ENCODE measurements at regions not wholly inside any gene's neighbourhood (a gene's known extent, or its start where the extent isn't known, plus 50 kb on each side); places are given as distances from the start of the nearest gene placed in this dataset.

DNA sequence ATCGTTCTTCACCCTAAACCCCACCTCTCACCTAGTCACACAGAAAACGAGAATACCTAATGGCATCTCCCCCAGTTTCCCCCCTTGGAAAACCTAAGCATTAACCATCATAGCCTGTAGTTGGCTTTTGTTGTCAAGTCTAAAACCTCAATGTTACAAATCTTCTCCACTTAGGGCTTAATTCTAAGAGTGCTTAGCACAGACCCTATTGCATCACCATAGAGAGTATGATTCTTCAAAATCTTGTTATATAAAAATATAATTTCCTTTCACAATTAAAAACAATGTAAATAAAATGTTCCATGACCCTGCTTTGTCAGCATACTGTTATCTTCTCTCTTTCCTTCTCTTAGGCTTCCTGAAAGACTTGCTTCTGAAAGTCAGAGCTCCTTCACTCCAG is 263.2 kb upstream of the RGS18 start:
- no peak for DNase-seq (ENCODE audit: extremely low spot score)
- ChIA-PET POLR2A (no interaction called here), CTCF (no interaction called here)
- no peak for TF ChIP-seq BHLHE40 (IDR thresholded peaks at IDR 0.05; ENCODE audit: borderline replicate concordance)
- TF ChIP-seq SUZ12 (IDR thresholded peaks at IDR 0.05), result no peak
- TF ChIP-seq ARNT (IDR thresholded peaks at IDR 0.05), result no peak
- no peak for TF ChIP-seq FOXM1 (IDR thresholded peaks at IDR 0.05; ENCODE audit: borderline replicate concordance)
- no peak for TF ChIP-seq ZNF384 (IDR thresholded peaks at IDR 0.05)
- TF ChIP-seq, protein P1, sequence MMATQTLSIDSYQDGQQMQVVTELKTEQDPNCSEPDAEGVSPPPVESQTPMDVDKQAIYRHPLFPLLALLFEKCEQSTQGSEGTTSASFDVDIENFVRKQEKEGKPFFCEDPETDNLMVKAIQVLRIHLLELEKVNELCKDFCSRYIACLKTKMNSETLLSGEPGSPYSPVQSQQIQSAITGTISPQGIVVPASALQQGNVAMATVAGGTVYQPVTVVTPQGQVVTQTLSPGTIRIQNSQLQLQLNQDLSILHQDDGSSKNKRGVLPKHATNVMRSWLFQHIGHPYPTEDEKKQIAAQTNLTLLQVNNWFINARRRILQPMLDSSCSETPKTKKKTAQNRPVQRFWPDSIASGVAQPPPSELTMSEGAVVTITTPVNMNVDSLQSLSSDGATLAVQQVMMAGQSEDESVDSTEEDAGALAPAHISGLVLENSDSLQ (IDR thresholded peaks at IDR 0.05), result no peak
- no peak for TF ChIP-seq TARDBP (IDR thresholded peaks at IDR 0.05)
- no peak for TF ChIP-seq L3MBTL2 (conservative IDR thresholded peaks at IDR 0.05)
- TF ChIP-seq FOXA1 (IDR thresholded peaks at IDR 0.05), result no peak
- no peak for TF ChIP-seq SP1 (IDR thresholded peaks at IDR 0.05)
- no peak for TF ChIP-seq NFRKB (IDR thresholded peaks at IDR 0.05)
- TF ChIP-seq HDGF (IDR thresholded peaks at IDR 0.05; ENCODE audit: borderline replicate concordance), result no peak
- TF ChIP-seq FOXK2 (IDR thresholded peaks at IDR 0.05), result no peak
- no peak for TF ChIP-seq CTBP1 (IDR thresholded peaks at IDR 0.05; ENCODE audit: borderline replicate concordance)
- TF ChIP-seq LEF1 (IDR thresholded peaks at IDR 0.05; ENCODE audit: borderline replicate concordance), result no peak
- TF ChIP-seq ELF4 (IDR thresholded peaks at IDR 0.05), result no peak

DNA sequence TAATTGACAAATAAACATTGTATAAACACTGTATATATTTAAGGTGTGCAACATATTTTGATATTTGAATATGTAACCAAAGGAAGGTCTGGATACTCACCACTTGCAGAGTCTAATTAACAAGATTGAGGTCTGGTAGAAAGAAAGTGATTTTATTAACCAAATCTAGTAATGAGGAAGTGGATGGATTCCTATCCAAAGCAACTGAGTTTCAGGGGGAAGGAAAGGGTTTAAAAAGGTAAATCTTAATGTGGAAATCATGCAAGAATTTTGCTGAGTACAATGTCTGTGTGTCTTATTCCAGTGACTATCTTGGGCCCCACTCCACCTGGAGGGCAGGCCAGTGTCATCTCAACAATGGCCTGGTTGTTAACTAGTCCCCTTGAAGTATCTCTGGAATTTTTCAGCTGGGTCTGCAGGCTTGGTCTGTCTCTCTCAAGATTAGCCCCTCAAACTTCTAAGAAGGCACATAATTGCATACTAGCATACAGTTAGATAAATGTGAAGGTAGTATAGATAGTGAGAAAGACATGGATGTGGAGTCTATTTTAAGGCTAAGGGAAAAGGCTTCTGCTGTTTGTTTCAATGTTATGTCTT is 262.7 kb upstream of the RGS18 start:
- TF ChIP-seq ZNF384 (IDR thresholded peaks at IDR 0.05) (no peak), LEF1 (IDR thresholded peaks at IDR 0.05; ENCODE audit: borderline replicate concordance) (no peak), FOXK2 (IDR thresholded peaks at IDR 0.05) (no peak), SP1 (IDR thresholded peaks at IDR 0.05) (no peak), FOXM1 (IDR thresholded peaks at IDR 0.05; ENCODE audit: borderline replicate concordance) (no peak), HDGF (IDR thresholded peaks at IDR 0.05; ENCODE audit: borderline replicate concordance) (no peak), FOXA1 (IDR thresholded peaks at IDR 0.05) (no peak), SUZ12 (IDR thresholded peaks at IDR 0.05) (no peak), L3MBTL2 (conservative IDR thresholded peaks at IDR 0.05) (no peak), ELF4 (IDR thresholded peaks at IDR 0.05) (no peak), TARDBP (IDR thresholded peaks at IDR 0.05) (no peak), NFRKB (IDR thresholded peaks at IDR 0.05) (no peak), CTBP1 (IDR thresholded peaks at IDR 0.05; ENCODE audit: borderline replicate concordance) (no peak)
- TF ChIP-seq, protein P1 (IDR thresholded peaks at IDR 0.05), result no peak
- CTCF ChIA-PET, result no interaction called here
- POLR2A ChIA-PET, result no interaction called here
- no peak for DNase-seq (ENCODE audit: extremely low spot score)

DNA sequence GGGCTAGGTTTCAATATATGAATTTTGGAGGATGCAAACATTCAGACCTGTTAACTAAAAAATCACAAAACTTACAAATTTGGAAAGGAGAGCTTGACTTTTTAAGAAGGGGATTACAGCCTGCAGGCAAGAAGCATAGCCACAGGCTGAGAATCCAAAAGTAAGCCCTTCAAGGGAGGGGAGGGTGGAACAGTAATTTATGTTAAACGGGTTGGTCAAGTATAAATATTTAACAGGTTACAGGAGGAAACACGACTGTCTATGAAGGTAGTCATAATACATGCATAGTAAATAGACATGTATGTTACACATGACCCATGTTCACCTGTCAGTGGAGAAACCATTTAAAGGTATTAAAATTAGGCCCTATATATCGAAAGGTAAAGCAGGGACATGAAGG is 261.1 kb upstream of the RGS18 start:
- TF ChIP-seq LEF1 (IDR thresholded peaks at IDR 0.05; ENCODE audit: borderline replicate concordance), result no peak
- TF ChIP-seq HDGF (IDR thresholded peaks at IDR 0.05; ENCODE audit: borderline replicate concordance), result no peak
- no peak for TF ChIP-seq BHLHE40 (IDR thresholded peaks at IDR 0.05; ENCODE audit: borderline replicate concordance)
- TF ChIP-seq CTBP1 (IDR thresholded peaks at IDR 0.05; ENCODE audit: borderline replicate concordance), result no peak
- TF ChIP-seq NFRKB (IDR thresholded peaks at IDR 0.05), result no peak
- no peak for TF ChIP-seq FOXM1 (IDR thresholded peaks at IDR 0.05; ENCODE audit: borderline replicate concordance)
- TF ChIP-seq, protein P1 (IDR thresholded peaks at IDR 0.05), result no peak
- no peak for TF ChIP-seq SP1 (IDR thresholded peaks at IDR 0.05)
- TF ChIP-seq ZNF384 (IDR thresholded peaks at IDR 0.05), result no peak
- TF ChIP-seq L3MBTL2 (conservative IDR thresholded peaks at IDR 0.05), result no peak
- CTCF ChIA-PET, result no interaction called here
- POLR2A ChIA-PET, result no interaction called here
- no peak for DNase-seq (ENCODE audit: extremely low spot score)

DNA sequence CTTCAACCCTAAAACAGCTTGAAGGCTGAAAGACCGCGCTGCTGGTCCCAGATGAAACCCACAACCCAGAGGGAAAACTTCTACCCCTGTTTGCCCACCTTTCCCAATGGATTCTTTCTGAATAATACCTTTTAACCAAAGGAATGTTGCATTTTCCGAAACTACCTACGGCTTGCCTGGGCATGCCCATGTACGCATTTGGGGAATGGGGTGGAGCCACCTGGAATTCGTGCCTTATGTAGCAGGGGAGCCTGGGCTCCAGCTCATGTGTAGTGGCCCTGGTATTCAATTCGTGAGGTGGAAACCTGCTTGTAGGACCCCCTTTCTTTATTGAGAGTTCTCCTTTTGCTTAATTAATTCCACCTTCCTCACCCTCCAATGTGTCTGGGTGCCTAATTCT is 256.6 kb upstream of the RGS18 start:
- ChIA-PET POLR2A (no interaction called here), CTCF (interaction anchor here (0.6 kb wide), 1 partner anchor 315 kb away, joined by 3 read pairs; no protein-coding TSS in a partner anchor)
- no peak for DNase-seq (ENCODE audit: extremely low spot score)
- no peak for TF ChIP-seq CTBP1 (IDR thresholded peaks at IDR 0.05; ENCODE audit: borderline replicate concordance)
- TF ChIP-seq HDGF (IDR thresholded peaks at IDR 0.05; ENCODE audit: borderline replicate concordance), result no peak
- no peak for TF ChIP-seq FOXK2 (IDR thresholded peaks at IDR 0.05)
- TF ChIP-seq FOXA1 (IDR thresholded peaks at IDR 0.05), result no peak
- no peak for TF ChIP-seq L3MBTL2 (conservative IDR thresholded peaks at IDR 0.05)
- TF ChIP-seq ARNT (IDR thresholded peaks at IDR 0.05), result no peak
- no peak for TF ChIP-seq ELF4 (IDR thresholded peaks at IDR 0.05)
- no peak for TF ChIP-seq SUZ12 (IDR thresholded peaks at IDR 0.05)
- TF ChIP-seq SP1 (IDR thresholded peaks at IDR 0.05), result no peak

DNA sequence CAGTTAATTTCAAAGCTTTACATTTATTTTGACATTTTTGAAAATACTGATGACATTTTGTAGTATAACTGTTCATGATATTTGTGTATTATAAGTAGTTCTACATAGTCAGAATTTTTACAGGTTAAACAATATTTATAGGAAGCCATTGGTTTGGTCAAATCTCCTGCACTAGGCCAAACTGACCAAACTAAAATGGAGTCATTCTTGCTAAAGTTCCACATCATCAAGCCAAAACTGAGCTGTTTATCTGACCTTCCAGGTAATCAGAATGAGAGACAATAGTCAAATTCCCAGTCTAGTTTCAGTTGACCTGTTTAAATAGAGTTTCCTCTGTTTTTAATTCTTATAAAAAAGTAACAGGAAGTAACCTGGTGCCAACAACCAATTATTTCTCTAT is 253.3 kb upstream of the RGS18 start:
- CTCF ChIA-PET, result no interaction called here
- no peak for TF ChIP-seq ARNT (IDR thresholded peaks at IDR 0.05)
- TF ChIP-seq L3MBTL2 (conservative IDR thresholded peaks at IDR 0.05), result no peak
- no peak for TF ChIP-seq CTBP1 (IDR thresholded peaks at IDR 0.05; ENCODE audit: borderline replicate concordance)
- TF ChIP-seq ELF4 (IDR thresholded peaks at IDR 0.05), result no peak
- TF ChIP-seq NFRKB (IDR thresholded peaks at IDR 0.05), result no peak
- no peak for TF ChIP-seq FOXA1 (IDR thresholded peaks at IDR 0.05)
- no peak for TF ChIP-seq ZNF384 (IDR thresholded peaks at IDR 0.05)
- no peak for TF ChIP-seq FOXK2 (IDR thresholded peaks at IDR 0.05)
- no peak for TF ChIP-seq SP1 (IDR thresholded peaks at IDR 0.05)
- DNase-seq (ENCODE audit: extremely low spot score), result no peak
- POLR2A ChIA-PET, result no interaction called here

DNA sequence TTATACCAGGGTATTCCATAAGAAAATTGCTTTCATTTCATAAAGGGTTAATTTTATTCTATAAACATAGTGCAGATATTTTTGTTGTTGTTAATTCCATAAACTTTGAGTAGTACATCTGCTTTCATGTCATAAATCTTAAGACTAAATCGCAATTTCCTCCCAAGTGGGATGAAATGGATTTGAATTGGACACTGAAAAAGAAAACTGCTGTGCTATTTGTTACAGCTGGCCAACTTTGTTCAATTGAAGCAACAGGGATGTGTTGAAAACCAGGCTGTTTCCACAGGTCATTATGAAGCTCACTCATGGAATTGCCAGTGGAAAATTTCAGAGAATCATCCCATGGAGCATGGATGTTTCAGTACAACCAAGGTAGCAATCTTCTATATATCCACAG is 252.5 kb upstream of the RGS18 start:
- TF ChIP-seq ARNT (IDR thresholded peaks at IDR 0.05) (no peak), NFRKB (IDR thresholded peaks at IDR 0.05) (no peak), CTBP1 (IDR thresholded peaks at IDR 0.05; ENCODE audit: borderline replicate concordance) (no peak), SP1 (IDR thresholded peaks at IDR 0.05) (no peak), FOXA1 (IDR thresholded peaks at IDR 0.05) (no peak), HDGF (IDR thresholded peaks at IDR 0.05; ENCODE audit: borderline replicate concordance) (no peak), SUZ12 (IDR thresholded peaks at IDR 0.05) (no peak), FOXK2 (IDR thresholded peaks at IDR 0.05) (no peak), FOXM1 (IDR thresholded peaks at IDR 0.05; ENCODE audit: borderline replicate concordance) (no peak)
- TF ChIP-seq, protein P1 (IDR thresholded peaks at IDR 0.05), result no peak
- POLR2A ChIA-PET, result no interaction called here
- no peak for DNase-seq (ENCODE audit: extremely low spot score)
- CTCF ChIA-PET, result no interaction called here
